Panc1 (cell line): ENCODE measurements at regions not wholly inside any gene's neighbourhood (a gene's known extent, or its start where the extent isn't known, plus 50 kb on each side); places are given as distances from the start of the nearest gene placed in this dataset.
A peak's percentile ranks its signal among the peaks of the same experiment; 100 is the strongest.

ENCODE experiments used
- ATAC-seq: fragments of 200-7000 bp; cut with Tn5 transposase; 2 replicates; pipeline ENCODE4 v1.9.1; 2020; ENCODE audit warnings: mild to moderate bottlenecking, moderate library complexity
- BruUV-seq: library from RNA; stranded (reverse); fragments of 400-500 nt; replicated peaks from 2 replicates; lab custom pipeline; 2021; lab: Mats Ljungman, UMichigan
- CTCF ChIA-PET: fragments of 300-600 bp; sonication (Branson Sonifier 250); formaldehyde crosslinking; loops from one replicate; lab custom pipeline; 2022; ENCODE audit warnings: antibody characterized with exemption; lab: Charles Lee
- POLR2A ChIA-PET: fragments of 300-600 bp; sonication (Branson Sonifier 250); formaldehyde crosslinking; loops from one replicate; lab custom pipeline; 2022; ENCODE audit warnings: antibody characterized with exemption; lab: Charles Lee
- DNase-seq: peaks from one replicate; pipeline ENCODE4 v3.0.0-alpha.2; 2010; ENCODE audit warnings: low read depth, low spot score
- H3K27ac ChIP-seq: 2 replicates; pipeline ENCODE4 v1.5.1; 2011; ENCODE audit warnings: mild to moderate bottlenecking, low read length, inconsistent platforms
- H3K27me3 ChIP-seq: fragments of 200-500 bp; sonication (Bioruptor generic); 2 replicates; pipeline ENCODE4 v1.6.0; 2014; ENCODE audit warnings: low read length, inconsistent platforms; ENCODE audit not compliant: control insufficient read depth, insufficient read depth
- H3K36me3 ChIP-seq: fragments of 200-500 bp; sonication (Bioruptor generic); 2 replicates; pipeline ENCODE4 v1.5.1; 2014; ENCODE audit warnings: inconsistent platforms, mild to moderate bottlenecking, low read length, moderate library complexity; ENCODE audit not compliant: control insufficient read depth, insufficient read depth
- H3K4me1 ChIP-seq: 2 replicates; pipeline ENCODE4 v1.5.1; 2011; ENCODE audit warnings: inconsistent platforms, mild to moderate bottlenecking, low read length, moderate library complexity; ENCODE audit not compliant: control insufficient read depth, insufficient read depth
- H3K4me3 ChIP-seq, 2 experiments: 2 replicates each; pipeline ENCODE4 v1.5.1; 2011 to 2012; ENCODE audit warnings: low read depth in 2 of 2, low read length in 2 of 2, mild to moderate bottlenecking in 2 of 2, inconsistent platforms in 1 of 2, moderate library complexity in 1 of 2
- H3K9me3 ChIP-seq: fragments of 200-500 bp; sonication (Bioruptor generic); 2 replicates; pipeline ENCODE4 v1.5.1; 2014; ENCODE audit warnings: low read depth, mild to moderate bottlenecking, inconsistent platforms, low read length, moderate library complexity; ENCODE audit not compliant: control insufficient read depth, insufficient read depth
- POLR2AphosphoS5 ChIP-seq: IDR thresholded peaks from 2 replicates; pipeline ENCODE4 v1.6.1; 2012; ENCODE audit warnings: mild to moderate bottlenecking, low read depth, low read length, moderate library complexity
- SIN3A ChIP-seq: IDR thresholded peaks from 2 replicates; pipeline ENCODE4 v1.6.1; 2012; ENCODE audit warnings: low read depth, mild to moderate bottlenecking, low read length, moderate library complexity, borderline replicate concordance; ENCODE audit not compliant: insufficient read depth
- TCF7L2 ChIP-seq: IDR thresholded peaks from 2 replicates; pipeline ENCODE4 v1.6.1; 2011; ENCODE audit warnings: mild to moderate bottlenecking, low read depth, low read length, inconsistent platforms
- in situ Hi-C: cut with HindIII; loops from 2 replicates; pipeline ENCODE4 v1.10.0; 2016; ENCODE audit warnings: low sequenced_read_pairs, low pct_unique_long_range_greater_than_20kb
- intact Hi-C: fragments of 100-400 bp; cut with micrococcal nuclease; formaldehyde crosslinking; loops from one replicate; pipeline ENCODE4 v1.10.0; 2022; ENCODE audit not compliant: unreplicated experiment
- TF ChIP-seq, protein P1 (sequence below), 2 experiments: IDR thresholded peaks; 2 replicates each; pipeline ENCODE4 v1.6.1; 2011 to 2012; ENCODE audit warnings: low read depth in 2 of 2, control low read depth in 1 of 2, low read length in 1 of 2, mild to moderate bottlenecking in 1 of 2, moderate library complexity in 1 of 2; ENCODE audit not compliant: insufficient read depth in 1 of 2
- TF ChIP-seq, protein P2 (sequence below): fragments of 450-650 bp; IDR thresholded peaks from 2 replicates; pipeline ENCODE4 v1.5.1; 2017; ENCODE audit warnings: mild to moderate bottlenecking

DNA sequence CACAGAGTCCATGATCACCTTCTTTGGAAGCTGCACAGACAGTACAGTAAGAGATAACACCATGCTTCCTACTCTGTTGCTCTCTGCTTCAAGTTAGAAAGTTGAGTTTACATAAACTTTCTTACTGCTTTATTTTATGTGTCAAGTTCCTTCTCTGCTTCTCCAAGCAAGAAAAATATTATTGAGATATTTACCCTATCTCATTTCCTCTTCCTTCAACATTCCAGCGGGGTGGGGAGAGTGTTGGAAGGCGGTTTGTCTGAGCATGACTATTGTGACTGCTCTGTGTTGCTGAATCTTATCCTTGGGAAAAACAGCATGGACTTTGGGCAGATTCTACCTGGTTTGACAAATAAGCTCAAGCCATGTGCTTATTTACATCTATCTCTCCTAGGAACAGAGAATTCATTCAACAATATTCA lies 66.9 kb upstream of the EPB41L4A start:
- intact Hi-C loops = no loop called here
- CTCF ChIA-PET = no interaction called here
- Histone ChIP-seq H3K27ac (no peak overlapping the region), H3K27me3 (no peaks in the 10 kb centered on the region), H3K4me3 (no peak overlapping the region), H3K36me3 (no peaks in the 10 kb centered on the region), H3K9me3 (no peaks in the 10 kb centered on the region), H3K4me1 (no peaks in the 10 kb centered on the region)
- in situ Hi-C loops = no loop called here
- DNase-seq (no peak), ATAC-seq (no peak)
- no TSS peak for BruUV-seq
- TF ChIP-seq TCF7L2 (no peak), SIN3A (no peak), POLR2AphosphoS5 (no peak)
- TF ChIP-seq, protein P1, sequence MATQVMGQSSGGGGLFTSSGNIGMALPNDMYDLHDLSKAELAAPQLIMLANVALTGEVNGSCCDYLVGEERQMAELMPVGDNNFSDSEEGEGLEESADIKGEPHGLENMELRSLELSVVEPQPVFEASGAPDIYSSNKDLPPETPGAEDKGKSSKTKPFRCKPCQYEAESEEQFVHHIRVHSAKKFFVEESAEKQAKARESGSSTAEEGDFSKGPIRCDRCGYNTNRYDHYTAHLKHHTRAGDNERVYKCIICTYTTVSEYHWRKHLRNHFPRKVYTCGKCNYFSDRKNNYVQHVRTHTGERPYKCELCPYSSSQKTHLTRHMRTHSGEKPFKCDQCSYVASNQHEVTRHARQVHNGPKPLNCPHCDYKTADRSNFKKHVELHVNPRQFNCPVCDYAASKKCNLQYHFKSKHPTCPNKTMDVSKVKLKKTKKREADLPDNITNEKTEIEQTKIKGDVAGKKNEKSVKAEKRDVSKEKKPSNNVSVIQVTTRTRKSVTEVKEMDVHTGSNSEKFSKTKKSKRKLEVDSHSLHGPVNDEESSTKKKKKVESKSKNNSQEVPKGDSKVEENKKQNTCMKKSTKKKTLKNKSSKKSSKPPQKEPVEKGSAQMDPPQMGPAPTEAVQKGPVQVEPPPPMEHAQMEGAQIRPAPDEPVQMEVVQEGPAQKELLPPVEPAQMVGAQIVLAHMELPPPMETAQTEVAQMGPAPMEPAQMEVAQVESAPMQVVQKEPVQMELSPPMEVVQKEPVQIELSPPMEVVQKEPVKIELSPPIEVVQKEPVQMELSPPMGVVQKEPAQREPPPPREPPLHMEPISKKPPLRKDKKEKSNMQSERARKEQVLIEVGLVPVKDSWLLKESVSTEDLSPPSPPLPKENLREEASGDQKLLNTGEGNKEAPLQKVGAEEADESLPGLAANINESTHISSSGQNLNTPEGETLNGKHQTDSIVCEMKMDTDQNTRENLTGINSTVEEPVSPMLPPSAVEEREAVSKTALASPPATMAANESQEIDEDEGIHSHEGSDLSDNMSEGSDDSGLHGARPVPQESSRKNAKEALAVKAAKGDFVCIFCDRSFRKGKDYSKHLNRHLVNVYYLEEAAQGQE (IDR thresholded peaks at IDR 0.05; ENCODE audit: insufficient read depth in 1 of 2, low read depth in 2 of 2, low read length in 1 of 2) = no peak
- POLR2A ChIA-PET = no interaction called here

DNA sequence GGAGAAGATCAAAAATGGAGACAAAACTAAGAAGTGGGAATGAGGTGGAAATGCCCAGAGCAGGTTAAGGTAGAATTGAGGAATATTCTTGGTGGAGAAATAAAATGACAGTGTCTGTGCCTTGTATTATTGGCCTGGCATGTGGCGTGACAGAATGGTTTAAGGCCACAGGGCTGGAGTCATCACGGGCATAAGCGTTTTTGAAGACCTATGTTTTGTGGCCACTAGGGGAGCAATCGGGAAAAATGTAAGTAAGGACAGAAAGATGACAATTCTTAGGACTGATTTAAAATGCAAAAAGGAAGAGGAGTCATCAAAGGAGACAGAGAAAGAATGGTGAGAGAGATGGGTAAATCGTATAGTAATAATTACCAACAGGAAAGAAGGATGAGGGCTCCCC lies 72.2 kb upstream of the EPB41L4A start:
- Histone ChIP-seq H3K4me1 (no peaks in the 10 kb centered on the region), H3K9me3 (no peaks in the 10 kb centered on the region), H3K27me3 (peaks cover 4% of the 10 kb centered on the region; the same call in 1 of the 2 replicates), H3K27ac (no peak overlapping the region), H3K4me3 (no peak overlapping the region), H3K36me3 (no peaks in the 10 kb centered on the region)
- ATAC-seq (no peak), DNase-seq (no peak)
- BruUV-seq = no TSS peak
- in situ Hi-C loops (no loop called here), intact Hi-C loops (no loop called here)
- CTCF ChIA-PET = no interaction called here
- TF ChIP-seq SIN3A (no peak), POLR2AphosphoS5 (no peak)
- TF ChIP-seq, protein P2, sequence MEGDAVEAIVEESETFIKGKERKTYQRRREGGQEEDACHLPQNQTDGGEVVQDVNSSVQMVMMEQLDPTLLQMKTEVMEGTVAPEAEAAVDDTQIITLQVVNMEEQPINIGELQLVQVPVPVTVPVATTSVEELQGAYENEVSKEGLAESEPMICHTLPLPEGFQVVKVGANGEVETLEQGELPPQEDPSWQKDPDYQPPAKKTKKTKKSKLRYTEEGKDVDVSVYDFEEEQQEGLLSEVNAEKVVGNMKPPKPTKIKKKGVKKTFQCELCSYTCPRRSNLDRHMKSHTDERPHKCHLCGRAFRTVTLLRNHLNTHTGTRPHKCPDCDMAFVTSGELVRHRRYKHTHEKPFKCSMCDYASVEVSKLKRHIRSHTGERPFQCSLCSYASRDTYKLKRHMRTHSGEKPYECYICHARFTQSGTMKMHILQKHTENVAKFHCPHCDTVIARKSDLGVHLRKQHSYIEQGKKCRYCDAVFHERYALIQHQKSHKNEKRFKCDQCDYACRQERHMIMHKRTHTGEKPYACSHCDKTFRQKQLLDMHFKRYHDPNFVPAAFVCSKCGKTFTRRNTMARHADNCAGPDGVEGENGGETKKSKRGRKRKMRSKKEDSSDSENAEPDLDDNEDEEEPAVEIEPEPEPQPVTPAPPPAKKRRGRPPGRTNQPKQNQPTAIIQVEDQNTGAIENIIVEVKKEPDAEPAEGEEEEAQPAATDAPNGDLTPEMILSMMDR = peak; percentile 60
- POLR2A ChIA-PET = no interaction called here

DNA sequence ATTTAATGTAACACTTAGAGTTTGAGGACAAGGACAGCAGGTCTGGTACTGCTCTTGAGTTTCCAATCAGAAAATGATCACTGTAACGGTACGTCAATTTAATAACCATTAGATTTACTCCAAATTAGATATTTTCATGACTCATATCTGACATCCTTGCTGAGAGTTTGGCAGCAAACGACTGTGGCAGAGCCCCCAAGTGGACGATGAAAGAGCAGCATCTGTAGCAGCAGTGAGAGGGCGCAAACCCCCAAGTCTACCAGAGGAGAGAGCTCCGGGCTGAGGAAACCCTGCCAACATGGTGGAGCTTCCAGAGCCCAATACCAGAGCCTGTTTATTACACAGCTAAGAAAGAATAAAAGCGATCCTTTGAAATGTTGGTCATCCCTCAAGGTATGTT lies 73.2 kb upstream of the EPB41L4A start:
- no peak overlapping the region for H3K4me3 ChIP-seq
- ChIA-PET CTCF (no interaction called here), POLR2A (no interaction called here)
- no TSS peak for BruUV-seq
- in situ Hi-C loops = no loop called here
- TF ChIP-seq, protein P2 = peak; percentile 49
- TF ChIP-seq POLR2AphosphoS5 = no peak
- TF ChIP-seq, protein P1 (IDR thresholded peaks at IDR 0.05; ENCODE audit: insufficient read depth in 1 of 2, low read depth in 2 of 2, low read length in 1 of 2) = no peak
- ATAC-seq = 0 out of 2 replicates have a peak, but pooled peaks have one; percentile 53
- no peaks in the 10 kb centered on the region for H3K4me1 ChIP-seq
- H3K36me3 ChIP-seq = no peaks in the 10 kb centered on the region
- peaks cover 4% of the 10 kb centered on the region; the same call in 1 of the 2 replicates for H3K27me3 ChIP-seq
- peak; percentile 25 for DNase-seq
- intact Hi-C loops = no loop called here
- H3K9me3 ChIP-seq = no peaks in the 10 kb centered on the region
- H3K27ac ChIP-seq = no peak overlapping the region
